HCT116 (cell line): ENCODE measurements at regions not wholly inside any gene's neighbourhood (a gene's known extent, or its start where the extent isn't known, plus 50 kb on each side); places are given as distances from the start of the nearest gene placed in this dataset.

Experiments
- ATAC-seq: fragments of 200-7000 bp; cut with Tn5 transposase; 2 replicates; pipeline ENCODE4 v1.9.1; 2020; ENCODE audit warnings: mild to moderate bottlenecking, moderate library complexity
- BruUV-seq: library from RNA; stranded (reverse); fragments of 400-500 nt; replicated peaks from 2 replicates; lab custom pipeline; 2021; lab: Mats Ljungman, UMichigan
- CTCF ChIA-PET: fragments of 300-600 bp; sonication (Branson Sonifier 250); formaldehyde crosslinking; loops from one replicate; lab custom pipeline; 2021; ENCODE audit warnings: antibody characterized with exemption; lab: Charles Lee
- POLR2A ChIA-PET: fragments of 300-600, 350-600 bp; sonication (Branson Sonifier 250); formaldehyde crosslinking; loops from one replicate; lab custom pipeline; 2021; ENCODE audit warnings: antibody characterized with exemption; lab: Charles Lee
- RAD21 ChIA-PET, 2 experiments: fragments of 300-600 bp; sonication (Branson Sonifier 250); formaldehyde crosslinking; loops; one replicate each; lab custom pipeline; 2023; ENCODE audit warnings: low total read pairs in 2 of 2; ENCODE audit not compliant: uncharacterized antibody in 2 of 2, unreplicated experiment in 2 of 2, low non-redundant PET in 1 of 2; lab: Charles Lee
- DNase-seq: peaks from one replicate; pipeline ENCODE4 v3.0.0-alpha.2; 2010; ENCODE audit warnings: low read depth, low spot score
- H2AFZ ChIP-seq: fragments of 200-600 bp; shearing (Covaris generic), sonication (generic); 2 replicates; pipeline ENCODE4 v1.6.1; 2017; ENCODE audit warnings: low read depth, mixed run types, mixed read lengths, antibody characterized with exemption, low read length; ENCODE audit not compliant: poor library complexity, severe bottlenecking
- H3K27ac ChIP-seq: 2 replicates; pipeline ENCODE4 v1.5.1; 2012; ENCODE audit warnings: low read depth, low read length
- H3K27me3 ChIP-seq: fragments of 200-600 bp; sonication (generic); 2 replicates; pipeline ENCODE4 v1.6.1; 2016; ENCODE audit warnings: mixed run types, low read length, mixed read lengths; ENCODE audit not compliant: insufficient read depth
- H3K36me3 ChIP-seq, 2 experiments: fragments of 200-500 bp in 1 of 2; fragments of 200-600 bp in 1 of 2; sonication (Bioruptor generic) in 1 of 2; sonication (generic) in 1 of 2; 2 replicates each; pipeline versions ENCODE4 v1.5.1 to v1.6.1; 2014 to 2016; ENCODE audit warnings: low read length in 2 of 2, inconsistent platforms in 1 of 2, mixed read lengths in 1 of 2, mixed run types in 1 of 2; ENCODE audit not compliant: insufficient read depth in 2 of 2, control insufficient read depth in 1 of 2
- H3K4me1 ChIP-seq, 2 experiments: fragments of 200-600 bp in 1 of 2; sonication (generic) in 1 of 2; 2 replicates each; pipeline versions ENCODE4 v1.5.1 to v1.6.1; 2012 to 2017; ENCODE audit warnings: low read length in 2 of 2, inconsistent platforms in 1 of 2, mild to moderate bottlenecking in 1 of 2, mixed read lengths in 1 of 2, mixed run types in 1 of 2, moderate library complexity in 1 of 2; ENCODE audit not compliant: insufficient read depth in 2 of 2, control insufficient read depth in 1 of 2
- H3K4me2 ChIP-seq: fragments of 200-600 bp; sonication (generic); 2 replicates; pipeline ENCODE4 v1.6.1; 2017; ENCODE audit warnings: mixed run types, low read length, mixed read lengths
- H3K4me3 ChIP-seq, 2 experiments: fragments of 200-600 bp in 1 of 2; sonication (generic) in 1 of 2; replicated peaks in 1 of 2; 2 replicates each; pipeline ENCODE4 v1.5.1; 2011 to 2016; ENCODE audit warnings: low read length in 2 of 2, control low read depth in 1 of 2, low read depth in 1 of 2, mild to moderate bottlenecking in 1 of 2, mixed read lengths in 1 of 2, mixed run types in 1 of 2
- H3K79me2 ChIP-seq: fragments of 200-600 bp; sonication (generic); 2 replicates; pipeline ENCODE4 v1.6.1; 2017; ENCODE audit warnings: mild to moderate bottlenecking, mixed run types, low read length, moderate library complexity, mixed read lengths; ENCODE audit not compliant: insufficient read depth
- H3K9ac ChIP-seq: fragments of 200-600 bp; sonication (generic); 2 replicates; pipeline ENCODE4 v1.6.1; 2016; ENCODE audit warnings: low read length, mixed read lengths
- H3K9me2 ChIP-seq: fragments of 200-600 bp; sonication (generic), shearing (Covaris generic); 2 replicates; pipeline ENCODE4 v1.6.1; 2017; ENCODE audit warnings: mixed run types, mild to moderate bottlenecking, moderate library complexity; ENCODE audit not compliant: insufficient read depth
- H3K9me3 ChIP-seq, 2 experiments: fragments of 200-500 bp in 1 of 2; fragments of 200-600 bp in 1 of 2; sonication (Bioruptor generic) in 1 of 2; sonication (generic) in 1 of 2; 2 replicates each; pipeline ENCODE4 v1.6.1; 2014 to 2017; ENCODE audit warnings: low read length in 2 of 2, mixed read lengths in 2 of 2, inconsistent platforms in 1 of 2, low read depth in 1 of 2, mild to moderate bottlenecking in 1 of 2, mixed run types in 1 of 2, moderate library complexity in 1 of 2; ENCODE audit not compliant: control insufficient read depth in 1 of 2, insufficient read depth in 1 of 2
- H4K20me1 ChIP-seq: fragments of 200-600 bp; sonication (generic), shearing (Covaris generic); 2 replicates; pipeline ENCODE4 v1.6.1; 2017; ENCODE audit warnings: mixed run types, mild to moderate bottlenecking, moderate library complexity; ENCODE audit not compliant: insufficient read depth
- CBX3 ChIP-seq: IDR thresholded peaks from 2 replicates; pipeline ENCODE4 v1.6.1; 2012; ENCODE audit warnings: low read depth
- CEBPB ChIP-seq: IDR thresholded peaks from 2 replicates; pipeline ENCODE4 v1.6.1; 2012; ENCODE audit warnings: low read depth
- CTCF ChIP-seq, 3 experiments: fragments of 200-600 bp in 1 of 3; sonication (generic) in 1 of 3; IDR thresholded peaks in 2 of 3; conservative IDR thresholded peaks in 1 of 3; 2 replicates each; pipeline ENCODE4 v1.5.1; 2012 to 2017; ENCODE audit warnings: low read depth in 2 of 3, low read length in 2 of 3, antibody characterized with exemption in 1 of 3, borderline replicate concordance in 1 of 3, control low read depth in 1 of 3, mild to moderate bottlenecking in 1 of 3, mixed read lengths in 1 of 3, mixed run types in 1 of 3, moderate library complexity in 1 of 3; ENCODE audit not compliant: insufficient read depth in 1 of 3
- ELF1 ChIP-seq: IDR thresholded peaks from 2 replicates; pipeline ENCODE4 v1.6.1; 2012; ENCODE audit warnings: low read depth, borderline replicate concordance
- EZH2 ChIP-seq: fragments of 200-600 bp; sonication (generic); IDR thresholded peaks from 2 replicates; pipeline ENCODE4 v1.6.1; 2017; ENCODE audit warnings: antibody characterized with exemption, mixed run types
- FOSL1 ChIP-seq: IDR thresholded peaks from 2 replicates; pipeline ENCODE4 v1.6.1; 2012; ENCODE audit warnings: low read depth
- MAX ChIP-seq: IDR thresholded peaks from 2 replicates; pipeline ENCODE4 v1.6.1; 2012
- POLR2A ChIP-seq: IDR thresholded peaks from 2 replicates; pipeline ENCODE4 v1.7.0; 2011; ENCODE audit warnings: borderline replicate concordance; ENCODE audit not compliant: insufficient read depth, insufficient read length; ENCODE audit errors: extremely low read depth
- RAD21 ChIP-seq: IDR thresholded peaks from 2 replicates; pipeline ENCODE4 v1.6.1; 2012; ENCODE audit warnings: low read depth, mild to moderate bottlenecking
- SRF ChIP-seq: IDR thresholded peaks from 2 replicates; pipeline ENCODE4 v1.6.1; 2012; ENCODE audit warnings: low read depth
- TCF7L2 ChIP-seq: IDR thresholded peaks from 2 replicates; pipeline ENCODE4 v1.7.0; 2011; ENCODE audit warnings: borderline replicate concordance, inconsistent platforms; ENCODE audit not compliant: insufficient read depth, insufficient read length; ENCODE audit errors: extremely low read depth
- YY1 ChIP-seq: IDR thresholded peaks from 2 replicates; pipeline ENCODE4 v1.6.1; 2011; ENCODE audit warnings: low read length, low read depth, moderate library complexity, mild to moderate bottlenecking; ENCODE audit not compliant: insufficient replicate concordance; ENCODE audit errors: extremely low read depth
- ZBTB33 ChIP-seq: IDR thresholded peaks from 2 replicates; pipeline ENCODE4 v1.6.1; 2011; ENCODE audit warnings: mild to moderate bottlenecking, low read length, moderate library complexity; ENCODE audit not compliant: insufficient replicate concordance; ENCODE audit errors: extremely low read depth
- ZFX ChIP-seq: fragments of 450-650 bp; IDR thresholded peaks from 2 replicates; pipeline ENCODE4 v1.6.1; 2017
- intact Hi-C: fragments of 100-400 bp; cut with micrococcal nuclease; formaldehyde crosslinking; loops from 2 replicates; pipeline ENCODE4 v1.10.0; 2022

- H3K4me2 ChIP-seq, result no peak overlapping the region
- no peak for ATAC-seq
- no peak overlapping the region for H3K9ac ChIP-seq
- no peak overlapping the region for H3K4me3 ChIP-seq
- no peaks in the 10 kb centered on the region for H3K9me2 ChIP-seq
- no peak overlapping the region for H2AFZ ChIP-seq
- TF ChIP-seq SRF (no peak), ZBTB33 (no peak)
- intact Hi-C loops, result no loop called here
- H4K20me1 ChIP-seq, result no peaks in the 10 kb centered on the region
- no peaks in the 10 kb centered on the region for H3K27me3 ChIP-seq
- H3K9me3 ChIP-seq, result no peaks in the 10 kb centered on the region
- H3K36me3 ChIP-seq, result no peaks in the 10 kb centered on the region
- no TSS peak for BruUV-seq
- no peaks in the 10 kb centered on the region for H3K4me1 ChIP-seq
- RAD21 ChIA-PET, result no interaction called here
- no peaks in the 10 kb centered on the region for H3K79me2 ChIP-seq
- H3K27ac ChIP-seq, result no peak overlapping the region
- POLR2A ChIA-PET, result no interaction called here
- CTCF ChIA-PET, result no interaction called here
- DNase-seq, result no peak
Measured at GRCh38 chrX:129093706-129094105, 429.6 kb downstream of the SMARCA1 start.

- Histone ChIP-seq H4K20me1 (no peaks in the 10 kb centered on the region), H3K27me3 (no peaks in the 10 kb centered on the region), H3K4me2 (no peak overlapping the region), H3K27ac (no peak overlapping the region), H3K9me2 (no peaks in the 10 kb centered on the region), H3K36me3 (no peaks in the 10 kb centered on the region), H3K4me1 (no peaks in the 10 kb centered on the region), H3K9me3 (no peaks in the 10 kb centered on the region), H3K9ac (no peak overlapping the region), H2AFZ (no peak overlapping the region), H3K79me2 (no peaks in the 10 kb centered on the region), H3K4me3 (no peak overlapping the region)
- ATAC-seq (no peak), DNase-seq (no peak)
- CTCF ChIA-PET, result no interaction called here
- RAD21 ChIA-PET, result no interaction called here
- intact Hi-C loops, result no loop called here
- no TSS peak for BruUV-seq
- POLR2A ChIA-PET, result no interaction called here
- no peak for TF ChIP-seq CTCF (IDR thresholded peaks at IDR 0.05 in 2 of 3, conservative IDR thresholded peaks at IDR 0.05 in 1 of 3; ENCODE audit: borderline replicate concordance in 1 of 3, insufficient read depth in 1 of 3, low read depth in 2 of 3, low read length in 2 of 3)
- no peak for TF ChIP-seq SRF
- no peak for TF ChIP-seq ELF1
- no peak for TF ChIP-seq YY1
- no peak for TF ChIP-seq RAD21
- no peak for TF ChIP-seq CEBPB
- no peak for TF ChIP-seq EZH2
- TF ChIP-seq POLR2A, result no peak
- TF ChIP-seq FOSL1, result no peak
- no peak for TF ChIP-seq ZFX
- no peak for TF ChIP-seq TCF7L2
- TF ChIP-seq CBX3, result no peak
- TF ChIP-seq MAX, result no peak
Measured at GRCh38 chrX:129092757-129093156, 430.5 kb downstream of the SMARCA1 start.
